BLaER1 treated with 17β-estradiol and CSF1 and Interleukin-3, amounts not matched to agents 10 nM and 100 nM (cell line): ENCODE measurements at regions not wholly inside any gene's neighbourhood (a gene's known extent, or its start where the extent isn't known, plus 50 kb on each side); places are given as distances from the start of the nearest gene placed in this dataset.

Source experiments
- H3K27ac ChIP-seq, 11 experiments: shearing (Covaris generic); formaldehyde crosslinking; 2 replicates each; pipeline ENCODE4 v1.8.1; 2022
- H3K27me3 ChIP-seq, 11 experiments: shearing (Covaris generic); formaldehyde crosslinking; 2 replicates each; pipeline ENCODE4 v1.8.1; 2022
- H3K36me3 ChIP-seq, 11 experiments: shearing (Covaris generic); formaldehyde crosslinking; 2 replicates each; pipeline ENCODE4 v1.8.1; 2022
- H3K4me1 ChIP-seq, 10 experiments: shearing (Covaris generic); formaldehyde crosslinking; 2 replicates each; pipeline ENCODE4 v1.8.1; 2022
- H3K4me2 ChIP-seq, 11 experiments: shearing (Covaris generic); formaldehyde crosslinking; 2 replicates each; pipeline ENCODE4 v1.8.1; 2022
- H3K4me3 ChIP-seq, 10 experiments: shearing (Covaris generic); formaldehyde crosslinking; 2 replicates each; pipeline ENCODE4 v1.8.1; 2022
- H3K9ac ChIP-seq, 11 experiments: shearing (Covaris generic); formaldehyde crosslinking; 2 replicates each; pipeline ENCODE4 v1.8.1; 2022
- H3K9me3 ChIP-seq, 11 experiments: shearing (Covaris generic); formaldehyde crosslinking; replicated peaks in 1 of 11; 2 replicates each; pipeline ENCODE4 v1.8.1; 2022
- H4K20me1 ChIP-seq, 11 experiments: shearing (Covaris generic); formaldehyde crosslinking; 2 replicates each; pipeline ENCODE4 v1.8.1; 2022
- Cebpa-rat ChIP-seq, 11 experiments: shearing (Covaris generic); IDR thresholded peaks; 2 replicates each; pipeline ENCODE4 v1.8.1; 2022

GRCh38 chr13:83065108-83065507 lies 817.2 kb downstream of the SLITRK1 start:
- TF ChIP-seq Cebpa-rat (IDR thresholded peaks at IDR 0.05) = no peak
- Histone ChIP-seq H3K9ac (no peak overlapping the region), H3K4me3 (no peak overlapping the region), H3K27ac (no peak overlapping the region), H4K20me1 (no peaks in the 10 kb centered on the region), H3K4me2 (no peak overlapping the region), H3K27me3 (no peaks in the 10 kb centered on the region), H3K9me3 (no peaks in the 10 kb centered on the region), H3K36me3 (no peaks in the 10 kb centered on the region), H3K4me1 (no peaks in the 10 kb centered on the region)

DNA sequence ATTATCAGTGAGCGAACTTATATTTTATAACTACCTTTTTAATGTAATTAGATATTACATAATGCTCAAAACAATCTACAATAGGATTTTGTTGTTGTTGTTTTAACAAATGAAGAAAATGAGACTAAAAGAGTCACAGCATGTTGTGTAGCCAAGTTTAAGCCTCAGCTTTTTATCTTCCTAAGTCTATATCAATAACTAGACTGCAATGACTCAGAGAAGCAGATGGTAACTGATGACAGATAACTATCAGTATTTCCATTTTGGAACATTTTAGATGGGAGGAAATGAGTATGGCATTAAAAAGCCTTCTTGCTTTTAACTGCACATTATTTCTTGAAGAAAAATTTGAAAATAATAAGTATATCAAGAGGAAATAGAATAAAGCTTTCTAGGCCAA lies 825.2 kb downstream of the SLITRK1 start:
- no peak for TF ChIP-seq Cebpa-rat (IDR thresholded peaks at IDR 0.05)
- Histone ChIP-seq H3K4me3 (no peak overlapping the region), H4K20me1 (no peaks in the 10 kb centered on the region), H3K27me3 (no peaks in the 10 kb centered on the region), H3K36me3 (no peaks in the 10 kb centered on the region), H3K4me2 (no peak overlapping the region), H3K9ac (no peak overlapping the region), H3K9me3 (no peaks in the 10 kb centered on the region), H3K4me1 (no peaks in the 10 kb centered on the region), H3K27ac (no peak overlapping the region)

- no peaks in the 10 kb centered on the region for H3K27me3 ChIP-seq
- no peak overlapping the region for H3K27ac ChIP-seq
- no peaks in the 10 kb centered on the region for H3K9me3 ChIP-seq
- no peak overlapping the region for H3K4me3 ChIP-seq
- no peak overlapping the region for H3K9ac ChIP-seq
- no peaks in the 10 kb centered on the region for H3K4me1 ChIP-seq
- H3K36me3 ChIP-seq = no peaks in the 10 kb centered on the region
- no peaks in the 10 kb centered on the region for H4K20me1 ChIP-seq
- no peak for TF ChIP-seq Cebpa-rat (IDR thresholded peaks at IDR 0.05)
- H3K4me2 ChIP-seq = no peak overlapping the region
These were observed 826.0 kb downstream of the SLITRK1 start for GRCh38 chr13:83056269-83056668.

DNA sequence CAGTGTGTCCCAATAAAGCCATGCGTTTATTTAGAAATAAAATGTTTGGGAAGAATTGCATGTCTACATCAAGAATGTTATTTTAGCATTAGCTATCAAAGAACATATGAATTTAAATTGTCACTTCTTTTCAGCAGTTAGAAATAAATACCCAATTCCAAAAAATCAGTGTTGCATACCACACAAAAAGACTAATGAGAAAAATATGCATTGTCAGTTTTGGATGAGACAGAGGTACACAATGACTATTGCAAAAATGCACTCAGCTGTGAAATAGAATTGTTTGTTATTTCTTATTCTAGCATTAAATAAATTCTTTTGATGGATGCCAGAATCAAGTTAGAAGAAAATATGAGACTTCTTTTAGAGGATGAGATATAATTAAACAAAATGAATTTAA lies 833.9 kb downstream of the SLITRK1 start:
- no peak for TF ChIP-seq Cebpa-rat (IDR thresholded peaks at IDR 0.05)
- H3K9ac ChIP-seq = no peak overlapping the region
- no peak overlapping the region for H3K4me2 ChIP-seq
- H3K27me3 ChIP-seq = no peaks in the 10 kb centered on the region
- no peak overlapping the region for H3K27ac ChIP-seq
- H3K36me3 ChIP-seq = no peaks in the 10 kb centered on the region
- no peaks in the 10 kb centered on the region for H3K9me3 ChIP-seq
- H3K4me1 ChIP-seq = no peaks in the 10 kb centered on the region
- H3K4me3 ChIP-seq = no peak overlapping the region
- H4K20me1 ChIP-seq = no peaks in the 10 kb centered on the region

GRCh38 chr13:83024955-83025594 lies 857.2 kb downstream of the SLITRK1 start:
- Histone ChIP-seq H4K20me1 (no peaks in the 10 kb centered on the region), H3K4me3 (no peak overlapping the region), H3K4me2 (no peak overlapping the region), H3K36me3 (no peaks in the 10 kb centered on the region), H3K27me3 (no peaks in the 10 kb centered on the region), H3K4me1 (no peaks in the 10 kb centered on the region), H3K9ac (no peak overlapping the region), H3K9me3 (peaks cover 0 to 4% (median 0%) of the 10 kb centered on the region in 11 experiments; a peak in 1 of 22 replicates), H3K27ac (no peak overlapping the region)
- TF ChIP-seq Cebpa-rat (IDR thresholded peaks at IDR 0.05) = no peak

- no peaks in the 10 kb centered on the region for H3K4me1 ChIP-seq
- H3K36me3 ChIP-seq = no peaks in the 10 kb centered on the region
- no peak overlapping the region for H3K9ac ChIP-seq
- H4K20me1 ChIP-seq = no peaks in the 10 kb centered on the region
- no peak overlapping the region for H3K27ac ChIP-seq
- H3K4me2 ChIP-seq = no peak overlapping the region
- H3K4me3 ChIP-seq = no peak overlapping the region
- H3K9me3 ChIP-seq = peaks cover 0 to 4% (median 0%) of the 10 kb centered on the region in 11 experiments; a peak in 1 of 22 replicates
- no peaks in the 10 kb centered on the region for H3K27me3 ChIP-seq
- no peak for TF ChIP-seq Cebpa-rat (IDR thresholded peaks at IDR 0.05)
These were observed 858.0 kb downstream of the SLITRK1 start for GRCh38 chr13:83024232-83024631.

DNA sequence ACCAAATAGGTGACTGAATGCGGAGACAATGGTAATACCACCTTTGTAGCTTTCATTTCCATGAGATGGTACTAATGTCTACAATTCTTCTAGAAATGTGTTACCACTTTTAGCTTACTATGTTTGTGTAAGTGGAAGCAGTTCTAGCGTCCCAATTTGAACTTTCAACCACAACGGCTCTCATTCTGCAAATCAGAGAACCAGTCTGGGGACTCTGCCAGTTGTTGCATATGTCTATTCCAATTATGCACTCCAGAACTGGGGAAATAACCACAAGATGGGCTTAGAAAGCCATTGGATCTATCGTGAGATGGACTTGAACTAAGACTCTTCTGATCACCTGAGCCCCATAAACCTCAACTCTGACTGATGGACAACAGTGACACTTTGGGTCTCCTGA lies 862.3 kb downstream of the SLITRK1 start:
- no peaks in the 10 kb centered on the region for H3K36me3 ChIP-seq
- H3K9ac ChIP-seq = no peak overlapping the region
- TF ChIP-seq Cebpa-rat (IDR thresholded peaks at IDR 0.05) = no peak
- H4K20me1 ChIP-seq = no peaks in the 10 kb centered on the region
- H3K9me3 ChIP-seq = no peaks in the 10 kb centered on the region
- no peak overlapping the region for H3K4me2 ChIP-seq
- H3K4me3 ChIP-seq = no peak overlapping the region
- H3K4me1 ChIP-seq = no peaks in the 10 kb centered on the region
- H3K27me3 ChIP-seq = no peaks in the 10 kb centered on the region
- H3K27ac ChIP-seq = no peak overlapping the region

- H3K9ac ChIP-seq = no peak overlapping the region
- no peak for TF ChIP-seq Cebpa-rat (IDR thresholded peaks at IDR 0.05)
These were observed 872.3 kb downstream of the SLITRK1 start for GRCh38 chr13:83009987-83010386.

GRCh38 chr13:83008212-83008929 lies 873.9 kb downstream of the SLITRK1 start:
- no peak for TF ChIP-seq Cebpa-rat (IDR thresholded peaks at IDR 0.05)
- H3K9me3 ChIP-seq = peaks cover 0 to 5% (median 0%) of the 10 kb centered on the region in 11 experiments; a peak in 2 of 22 replicates
- no peak overlapping the region for H3K27ac ChIP-seq
- no peak overlapping the region for H3K4me3 ChIP-seq
- no peak overlapping the region for H3K4me2 ChIP-seq
- peaks cover 0 to 12% (median 0%) of the 10 kb centered on the region in 10 experiments; a peak in 3 of 20 replicates for H3K4me1 ChIP-seq
- no peak overlapping the region for H3K9ac ChIP-seq
- no peaks in the 10 kb centered on the region for H3K27me3 ChIP-seq
- no peaks in the 10 kb centered on the region for H4K20me1 ChIP-seq
- H3K36me3 ChIP-seq = no peaks in the 10 kb centered on the region

More at GRCh38 chr13:83009987-83010386, 872.3 kb downstream of the SLITRK1 start:
- H3K36me3 ChIP-seq = no peaks in the 10 kb centered on the region
- H3K27ac ChIP-seq = no peak overlapping the region
- H3K4me2 ChIP-seq = no peak overlapping the region
- H3K9me3 ChIP-seq = peaks cover 0 to 5% (median 0%) of the 10 kb centered on the region in 11 experiments; a peak in 2 of 22 replicates
- H4K20me1 ChIP-seq = no peaks in the 10 kb centered on the region
- H3K27me3 ChIP-seq = no peaks in the 10 kb centered on the region
- H3K4me3 ChIP-seq = no peak overlapping the region
- H3K4me1 ChIP-seq = peaks cover 0 to 12% (median 0%) of the 10 kb centered on the region in 10 experiments; a peak in 3 of 20 replicates
